Keratinocyte (primary cell): ENCODE measurements at regions not wholly inside any gene's neighbourhood (a gene's known extent, or its start where the extent isn't known, plus 50 kb on each side); places are given as distances from the start of the nearest gene placed in this dataset.

Source experiments
- DNase-seq: peaks from one replicate; pipeline ENCODE4 v3.0.0-alpha.2; 2011; ENCODE audit warnings: low read depth, missing footprints, low spot score
- FAIRE-seq: peaks from 2 replicates; lab custom pipeline; 2011; peaks lifted over from hg19 to GRCh38; lab: Jason Lieb, UNC
- H2AFZ ChIP-seq: 2 replicates; pipeline ENCODE4 v1.6.0; 2012; ENCODE audit warnings: low read length, control low read depth, inconsistent platforms; ENCODE audit not compliant: control insufficient read depth
- H3K27ac ChIP-seq: 2 replicates; pipeline ENCODE4 v1.5.1; 2011; ENCODE audit warnings: low read length; ENCODE audit not compliant: control insufficient read depth, insufficient read depth
- H3K27me3 ChIP-seq: 3 replicates; pipeline ENCODE4 v1.6.0; 2011; ENCODE audit warnings: low read length; ENCODE audit not compliant: control insufficient read depth, insufficient read depth; ENCODE audit errors: extremely low read depth
- H3K36me3 ChIP-seq, 2 experiments: 2 replicates in 1 of 2; 3 replicates in 1 of 2; pipeline ENCODE4 v1.5.1; 2011; ENCODE audit warnings: low read length in 2 of 2, mild to moderate bottlenecking in 1 of 2; ENCODE audit not compliant: control insufficient read depth in 2 of 2, insufficient read depth in 2 of 2; ENCODE audit errors: extremely low read depth in 1 of 2
- H3K4me1 ChIP-seq: 3 replicates; pipeline ENCODE4 v1.5.1; 2011; ENCODE audit warnings: low read length; ENCODE audit not compliant: control insufficient read depth, insufficient read depth; ENCODE audit errors: extremely low read depth
- H3K4me2 ChIP-seq: 3 replicates; pipeline ENCODE4 v1.6.0; 2011; ENCODE audit warnings: low read depth, low read length; ENCODE audit not compliant: control insufficient read depth, insufficient read depth; ENCODE audit errors: extremely low read depth
- H3K4me3 ChIP-seq, 3 experiments: fragments of 200-600 bp in 1 of 3; sonication (generic) in 1 of 3; 2 replicates in 2 of 3; 3 replicates in 1 of 3; pipeline ENCODE4 v1.5.1; 2011 to 2016; ENCODE audit warnings: low read length in 3 of 3, mild to moderate bottlenecking in 3 of 3, control low read depth in 2 of 3, inconsistent platforms in 1 of 3, low read depth in 1 of 3, mixed read lengths in 1 of 3, mixed run types in 1 of 3, moderate library complexity in 1 of 3; ENCODE audit not compliant: control insufficient read depth in 2 of 3, insufficient read depth in 2 of 3; ENCODE audit errors: extremely low read depth in 1 of 3
- H3K79me2 ChIP-seq: 2 replicates; pipeline ENCODE4 v1.6.0; 2012; ENCODE audit warnings: low read length; ENCODE audit not compliant: control insufficient read depth, insufficient read depth
- H3K9ac ChIP-seq: 3 replicates; pipeline ENCODE4 v1.6.0; 2011; ENCODE audit warnings: low read length; ENCODE audit not compliant: control insufficient read depth, insufficient read depth; ENCODE audit errors: extremely low read depth
- H3K9me1 ChIP-seq: 3 replicates; pipeline ENCODE4 v1.6.0; 2011; ENCODE audit warnings: low read length; ENCODE audit not compliant: control insufficient read depth, insufficient read depth; ENCODE audit errors: extremely low read depth
- H3K9me3 ChIP-seq: 2 replicates; pipeline ENCODE4 v1.5.1; 2012; ENCODE audit warnings: low read depth, low read length; ENCODE audit not compliant: control insufficient read depth
- H4K20me1 ChIP-seq: 3 replicates; pipeline ENCODE4 v1.6.0; 2011; ENCODE audit warnings: low read length; ENCODE audit not compliant: control insufficient read depth, insufficient read depth; ENCODE audit errors: extremely low read depth
- EZH2 ChIP-seq: IDR thresholded peaks from one replicate; pipeline ENCODE4 v1.6.1; 2012; ENCODE audit warnings: inconsistent platforms, mild to moderate bottlenecking, low read length, moderate library complexity
- dilution Hi-C: fragments of 300-500 bp; cut with MboI; formaldehyde crosslinking; loops from one replicate; pipeline ENCODE4 v1.7.0; 2020; ENCODE audit warnings: low sequenced_read_pairs; ENCODE audit not compliant: extremely low pct_ligation_motif_present
- TF ChIP-seq, protein P1 (sequence below), 3 experiments: IDR thresholded peaks in 1 of 3; conservative IDR thresholded peaks in 1 of 3; optimal IDR thresholded peaks in 1 of 3; 2 replicates in 2 of 3; 3 replicates in 1 of 3; pipeline versions ENCODE3 to v1.5.1; 2011; ENCODE audit warnings: low read length in 3 of 3, mild to moderate bottlenecking in 3 of 3, moderate library complexity in 2 of 3, control low read depth in 1 of 3, inconsistent platforms in 1 of 3; ENCODE audit not compliant: insufficient read depth in 2 of 3; ENCODE audit errors: extremely low read depth in 1 of 3

DNA sequence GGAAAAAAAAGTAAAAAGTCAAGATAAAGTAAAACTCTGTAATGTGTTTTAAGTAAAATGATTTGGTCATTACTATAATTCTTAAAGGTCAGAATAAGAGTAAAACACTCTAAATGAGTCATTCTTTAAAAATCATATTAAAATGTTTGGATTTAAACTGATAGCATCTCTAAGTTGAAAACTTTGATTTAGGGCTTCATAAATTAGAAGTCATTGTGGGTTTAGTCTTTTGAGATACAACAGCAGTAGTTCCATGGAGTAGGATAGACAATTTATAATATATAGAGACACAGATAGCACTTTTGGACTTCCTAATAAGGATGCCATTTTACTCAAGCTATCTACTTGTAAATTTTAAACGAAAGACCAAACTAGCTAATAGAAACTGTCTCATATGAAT is 77.1 kb upstream of the PABPC4L start:
- Histone ChIP-seq H3K4me3 (no peak overlapping the region), H2AFZ (no peak overlapping the region), H3K79me2 (no peaks in the 10 kb centered on the region), H3K4me2 (no peak overlapping the region), H3K9ac (no peak overlapping the region), H3K9me3 (no peaks in the 10 kb centered on the region), H3K36me3 (no peaks in the 10 kb centered on the region), H3K27me3 (no peaks in the 10 kb centered on the region), H3K9me1 (no peaks in the 10 kb centered on the region), H4K20me1 (no peaks in the 10 kb centered on the region), H3K27ac (no peak overlapping the region), H3K4me1 (no peaks in the 10 kb centered on the region)
- TF ChIP-seq EZH2 = no peak
- TF ChIP-seq, protein P1, sequence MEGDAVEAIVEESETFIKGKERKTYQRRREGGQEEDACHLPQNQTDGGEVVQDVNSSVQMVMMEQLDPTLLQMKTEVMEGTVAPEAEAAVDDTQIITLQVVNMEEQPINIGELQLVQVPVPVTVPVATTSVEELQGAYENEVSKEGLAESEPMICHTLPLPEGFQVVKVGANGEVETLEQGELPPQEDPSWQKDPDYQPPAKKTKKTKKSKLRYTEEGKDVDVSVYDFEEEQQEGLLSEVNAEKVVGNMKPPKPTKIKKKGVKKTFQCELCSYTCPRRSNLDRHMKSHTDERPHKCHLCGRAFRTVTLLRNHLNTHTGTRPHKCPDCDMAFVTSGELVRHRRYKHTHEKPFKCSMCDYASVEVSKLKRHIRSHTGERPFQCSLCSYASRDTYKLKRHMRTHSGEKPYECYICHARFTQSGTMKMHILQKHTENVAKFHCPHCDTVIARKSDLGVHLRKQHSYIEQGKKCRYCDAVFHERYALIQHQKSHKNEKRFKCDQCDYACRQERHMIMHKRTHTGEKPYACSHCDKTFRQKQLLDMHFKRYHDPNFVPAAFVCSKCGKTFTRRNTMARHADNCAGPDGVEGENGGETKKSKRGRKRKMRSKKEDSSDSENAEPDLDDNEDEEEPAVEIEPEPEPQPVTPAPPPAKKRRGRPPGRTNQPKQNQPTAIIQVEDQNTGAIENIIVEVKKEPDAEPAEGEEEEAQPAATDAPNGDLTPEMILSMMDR (optimal IDR thresholded peaks at IDR 0.05 in 1 of 3, IDR thresholded peaks at IDR 0.05 in 1 of 3, conservative IDR thresholded peaks at IDR 0.05 in 1 of 3; ENCODE audit: extremely low read depth in 1 of 3, insufficient read depth in 2 of 3, low read length in 3 of 3) = no peak
- FAIRE-seq = no peak
- DNase-seq = no peak
- dilution Hi-C loops = no loop called here

DNA sequence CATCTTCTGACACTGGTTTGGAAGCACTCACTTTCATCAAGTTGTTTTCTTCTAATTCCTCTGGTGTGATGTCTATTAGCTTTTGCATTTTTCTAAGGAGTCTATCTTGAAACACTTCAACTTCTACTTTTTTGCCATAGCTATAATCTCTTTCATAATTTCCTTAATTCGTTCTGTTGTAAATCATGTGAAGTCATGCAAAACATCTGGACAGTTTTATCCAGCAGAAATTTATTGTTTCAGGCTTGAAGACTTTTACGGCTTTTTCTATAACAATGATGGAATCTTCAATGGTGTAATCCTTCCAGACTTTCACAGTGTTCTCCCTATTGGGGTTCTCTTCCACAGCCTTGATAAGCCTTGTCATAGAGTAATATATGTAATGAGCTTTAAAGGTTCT is 74.9 kb upstream of the PABPC4L start:
- DNase-seq = no peak
- Histone ChIP-seq H2AFZ (no peak overlapping the region), H3K36me3 (no peaks in the 10 kb centered on the region), H3K4me1 (no peaks in the 10 kb centered on the region), H3K9me3 (no peaks in the 10 kb centered on the region), H3K9ac (no peak overlapping the region), H3K27ac (no peak overlapping the region), H3K27me3 (no peaks in the 10 kb centered on the region), H3K4me2 (no peak overlapping the region), H3K4me3 (no peak overlapping the region), H3K9me1 (no peaks in the 10 kb centered on the region), H3K79me2 (no peaks in the 10 kb centered on the region), H4K20me1 (no peaks in the 10 kb centered on the region)
- TF ChIP-seq, protein P1 (optimal IDR thresholded peaks at IDR 0.05 in 1 of 3, IDR thresholded peaks at IDR 0.05 in 1 of 3, conservative IDR thresholded peaks at IDR 0.05 in 1 of 3; ENCODE audit: extremely low read depth in 1 of 3, insufficient read depth in 2 of 3, low read length in 3 of 3) = no peak
- no peak for TF ChIP-seq EZH2
- FAIRE-seq = no peak
- dilution Hi-C loops = no loop called here
